H9 (cell line): ENCODE measurements at regions not wholly inside any gene's neighbourhood (a gene's known extent, or its start where the extent isn't known, plus 50 kb on each side); places are given as distances from the start of the nearest gene placed in this dataset.

ENCODE experiments used
- DNase-seq: peaks from one replicate; pipeline ENCODE4 v3.0.0-alpha.2; 2017
- H2AFZ ChIP-seq: one replicate; pipeline ENCODE4 v1.6.1; 2013; ENCODE audit warnings: mild to moderate bottlenecking, low read length, control low read depth, moderate library complexity
- H2AK5ac ChIP-seq: 2 replicates; pipeline ENCODE4 v1.6.1; 2013; ENCODE audit warnings: low read length, control low read depth, mixed read lengths; ENCODE audit not compliant: insufficient read length
- H2BK120ac ChIP-seq: one replicate; pipeline ENCODE4 v1.6.1; 2013; ENCODE audit warnings: low read depth, mild to moderate bottlenecking, low read length, control low read depth, inconsistent platforms; ENCODE audit not compliant: poor library complexity, severe bottlenecking
- H2BK12ac ChIP-seq: 2 replicates; pipeline ENCODE4 v1.6.1; 2013; ENCODE audit warnings: low read length, control low read depth, mixed read lengths, low read depth; ENCODE audit not compliant: insufficient read length
- H2BK15ac ChIP-seq: 2 replicates; pipeline ENCODE4 v1.6.1; 2013; ENCODE audit warnings: low read depth, low read length, control low read depth
- H2BK20ac ChIP-seq: one replicate; pipeline ENCODE4 v1.6.1; 2013; ENCODE audit warnings: low read depth, mild to moderate bottlenecking, low read length, control low read depth, inconsistent platforms; ENCODE audit not compliant: poor library complexity, severe bottlenecking
- H2BK5ac ChIP-seq: 2 replicates; pipeline ENCODE4 v1.6.1; 2013; ENCODE audit warnings: low read length, control low read depth, mixed read lengths; ENCODE audit not compliant: insufficient read length
- H3K14ac ChIP-seq: 2 replicates; pipeline ENCODE4 v1.6.1; 2013; ENCODE audit warnings: low read length, control low read depth; ENCODE audit not compliant: insufficient read depth
- H3K18ac ChIP-seq: 2 replicates; pipeline ENCODE4 v1.6.1; 2013; ENCODE audit warnings: low read depth, mild to moderate bottlenecking, mixed read lengths, low read length, control low read depth; ENCODE audit not compliant: insufficient read length
- H3K23ac ChIP-seq: 2 replicates; pipeline ENCODE4 v1.6.1; 2013; ENCODE audit warnings: low read length, control low read depth, mixed read lengths, low read depth; ENCODE audit not compliant: insufficient read length
- H3K23me2 ChIP-seq: 2 replicates; pipeline ENCODE4 v1.6.1; 2013; ENCODE audit warnings: low read depth, mild to moderate bottlenecking, mixed read lengths, low read length, control low read depth; ENCODE audit not compliant: insufficient read length, poor library complexity, severe bottlenecking
- H3K27ac ChIP-seq: 2 replicates; pipeline ENCODE4 v1.5.1; 2013; ENCODE audit warnings: low read length, control low read depth, mixed read lengths, low read depth; ENCODE audit not compliant: insufficient read length
- H3K27me3 ChIP-seq: 2 replicates; pipeline ENCODE4 v1.6.1; 2013; ENCODE audit warnings: low read length, control low read depth, inconsistent platforms; ENCODE audit not compliant: insufficient read depth
- H3K4ac ChIP-seq: 2 replicates; pipeline ENCODE4 v1.6.1; 2013; ENCODE audit warnings: low read depth, mild to moderate bottlenecking, control low read depth, inconsistent platforms, low read length, moderate library complexity
- H3K4me1 ChIP-seq: 2 replicates; pipeline ENCODE4 v1.6.1; 2013; ENCODE audit warnings: low read length, control low read depth, inconsistent platforms; ENCODE audit not compliant: insufficient read depth
- H3K4me2 ChIP-seq: 2 replicates; pipeline ENCODE4 v1.6.1; 2013; ENCODE audit warnings: low read length, control low read depth, mixed read lengths; ENCODE audit not compliant: insufficient read length, insufficient read depth
- H3K56ac ChIP-seq: 2 replicates; pipeline ENCODE4 v1.6.1; 2013; ENCODE audit warnings: low read depth, mild to moderate bottlenecking, mixed read lengths, low read length, control low read depth; ENCODE audit not compliant: insufficient read length
- H3K79me1 ChIP-seq: 2 replicates; pipeline ENCODE4 v1.6.1; 2013; ENCODE audit warnings: low read depth, mild to moderate bottlenecking, moderate library complexity, low read length, control low read depth, inconsistent platforms; ENCODE audit not compliant: insufficient read depth, poor library complexity, severe bottlenecking
- H3K79me2 ChIP-seq: 2 replicates; pipeline ENCODE4 v1.6.1; 2013; ENCODE audit warnings: low read length, control low read depth, inconsistent platforms; ENCODE audit not compliant: insufficient read depth
- H3K9ac ChIP-seq: 2 replicates; pipeline ENCODE4 v1.6.1; 2013; ENCODE audit warnings: low read length, control low read depth, mixed read lengths; ENCODE audit not compliant: insufficient read length; ENCODE audit errors: extremely low read depth
- H3K9me3 ChIP-seq: one replicate; pipeline ENCODE4 v1.6.1; 2013; ENCODE audit warnings: low read depth, low read length, inconsistent platforms; ENCODE audit not compliant: control insufficient read depth
- H3T11ph ChIP-seq: one replicate; pipeline ENCODE4 v1.6.1; 2013; ENCODE audit warnings: mild to moderate bottlenecking, low read length, control low read depth, inconsistent platforms
- H4K20me1 ChIP-seq: one replicate; pipeline ENCODE4 v1.6.1; 2013; ENCODE audit not compliant: control insufficient read depth, insufficient read length, insufficient read depth
- H4K5ac ChIP-seq: 2 replicates; pipeline ENCODE4 v1.6.1; 2013; ENCODE audit warnings: low read depth, mild to moderate bottlenecking, mixed read lengths, low read length, control low read depth; ENCODE audit not compliant: insufficient read length
- H4K8ac ChIP-seq: replicated peaks from 2 replicates; pipeline ENCODE4 v1.6.1; 2013; ENCODE audit warnings: low read length, control low read depth, mixed read lengths, low read depth; ENCODE audit not compliant: insufficient read length
- H4K91ac ChIP-seq: 2 replicates; pipeline ENCODE4 v1.6.1; 2013; ENCODE audit warnings: low read depth, mild to moderate bottlenecking, moderate library complexity, mixed read lengths, low read length, control low read depth; ENCODE audit not compliant: insufficient read length
- H3K27ac Mint-ChIP-seq, 3 experiments: 2 replicates in 2 of 3; 3 replicates in 1 of 3; pipeline ENCODE4 v1.8.0; 2020 to 2021; ENCODE audit warnings: mixed read lengths in 3 of 3, mild to moderate bottlenecking in 1 of 3, moderate library complexity in 1 of 3
- H3K27me3 Mint-ChIP-seq: 2 replicates; pipeline ENCODE4 v1.8.0; 2021; ENCODE audit warnings: low read depth, mild to moderate bottlenecking, moderate library complexity, mixed read lengths
- H3K36me3 Mint-ChIP-seq, 3 experiments: 2 replicates in 2 of 3; 3 replicates in 1 of 3; pipeline ENCODE4 v1.8.0; 2020 to 2021; ENCODE audit warnings: low read depth in 3 of 3, mixed read lengths in 3 of 3; ENCODE audit not compliant: insufficient read depth in 1 of 3
- H3K4me1 Mint-ChIP-seq, 2 experiments: 2 replicates each; pipeline ENCODE4 v1.8.0; 2020; ENCODE audit warnings: mixed read lengths in 2 of 2
- H3K4me3 Mint-ChIP-seq, 2 experiments: 2 replicates in 1 of 2; 3 replicates in 1 of 2; pipeline ENCODE4 v1.8.0; 2020 to 2021; ENCODE audit warnings: mild to moderate bottlenecking in 2 of 2, mixed read lengths in 2 of 2, moderate library complexity in 1 of 2
- H3K9me3 Mint-ChIP-seq, 2 experiments: 2 replicates in 1 of 2; 3 replicates in 1 of 2; pipeline ENCODE4 v1.8.0; 2020; ENCODE audit warnings: mild to moderate bottlenecking in 2 of 2, mixed read lengths in 2 of 2, moderate library complexity in 1 of 2
- CTCF ChIP-seq: fragments of 200-600 bp; sonication (generic); conservative IDR thresholded peaks from 3 replicates; pipeline ENCODE4 v1.8.0; 2021; ENCODE audit warnings: antibody characterized with exemption, mild to moderate bottlenecking
- WGBS: extraction: QIAGEN DNeasy Blood & Tissue Kit; methylation state at CpG from one replicate; pipeline ENCODE4 v1.1.7; 2013; ENCODE audit warnings: missing lambda C conversion rate, low lambda C conversion rate, mixed read lengths; ENCODE audit not compliant: insufficient read length; ENCODE audit errors: extremely low coverage; 5-methylcytosine and 5-hydroxymethylcytosine counted together

- no peaks in the 10 kb centered on the region for H3K79me2 ChIP-seq
- H3K23ac ChIP-seq, result no peak overlapping the region
- Mint-ChIP-seq H3K27ac (no peak overlapping the region), H3K4me3 (no peak overlapping the region), H3K36me3 (no peaks in the 10 kb centered on the region), H3K4me1 (peaks cover 4 to 7% of the 10 kb centered on the region in 2 experiments), H3K9me3 (peaks cover 5 to 9% of the 10 kb centered on the region in 2 experiments), H3K27me3 (peaks cover 12% of the 10 kb centered on the region)
- H3K56ac ChIP-seq, result no peak overlapping the region
- no peak overlapping the region for H2AFZ ChIP-seq
- H3K27ac ChIP-seq, result no peak overlapping the region
- no peak overlapping the region for H2BK120ac ChIP-seq
- no peaks in the 10 kb centered on the region for H3K23me2 ChIP-seq
- no peak overlapping the region for H2BK20ac ChIP-seq
- no peak overlapping the region for H2BK5ac ChIP-seq
- H3K79me1 ChIP-seq, result no peaks in the 10 kb centered on the region
- H3K4me1 ChIP-seq, result no peaks in the 10 kb centered on the region
- H4K20me1 ChIP-seq, result no peaks in the 10 kb centered on the region
- no peak overlapping the region for H2BK15ac ChIP-seq
- H4K5ac ChIP-seq, result no peak overlapping the region
- TF ChIP-seq CTCF, result no peak
- H3K9ac ChIP-seq, result no peak overlapping the region
- whole genome bisulfite sequencing, result no CpG with 5 or more reads among the region's 1 CpG
- H3K18ac ChIP-seq, result no peak overlapping the region
- H2AK5ac ChIP-seq, result no peak overlapping the region
- H3K4ac ChIP-seq, result no peak overlapping the region
- DNase-seq, result no peak
- no peak overlapping the region for H4K8ac ChIP-seq
- no peaks in the 10 kb centered on the region for H3K27me3 ChIP-seq
- H3K4me2 ChIP-seq, result no peak overlapping the region
- H3K9me3 ChIP-seq, result no peaks in the 10 kb centered on the region
- H3T11ph ChIP-seq, result no peak overlapping the region
- no peak overlapping the region for H2BK12ac ChIP-seq
- no peak overlapping the region for H3K14ac ChIP-seq
- no peak overlapping the region for H4K91ac ChIP-seq
Observed at GRCh38 chr1:98550076-98550475, 111.4 kb upstream of the SNX7 start.
